GM12872 (cell line): ENCODE measurements at regions not wholly inside any gene's neighbourhood (a gene's known extent, or its start where the extent isn't known, plus 50 kb on each side); places are given as distances from the start of the nearest gene placed in this dataset.

Source experiments
- TF ChIP-seq, protein P1 (sequence below): IDR thresholded peaks from 3 replicates; pipeline ENCODE4 v1.5.1; 2011; ENCODE audit warnings: low read depth, mild to moderate bottlenecking, low read length, moderate library complexity; ENCODE audit not compliant: insufficient read depth

DNA sequence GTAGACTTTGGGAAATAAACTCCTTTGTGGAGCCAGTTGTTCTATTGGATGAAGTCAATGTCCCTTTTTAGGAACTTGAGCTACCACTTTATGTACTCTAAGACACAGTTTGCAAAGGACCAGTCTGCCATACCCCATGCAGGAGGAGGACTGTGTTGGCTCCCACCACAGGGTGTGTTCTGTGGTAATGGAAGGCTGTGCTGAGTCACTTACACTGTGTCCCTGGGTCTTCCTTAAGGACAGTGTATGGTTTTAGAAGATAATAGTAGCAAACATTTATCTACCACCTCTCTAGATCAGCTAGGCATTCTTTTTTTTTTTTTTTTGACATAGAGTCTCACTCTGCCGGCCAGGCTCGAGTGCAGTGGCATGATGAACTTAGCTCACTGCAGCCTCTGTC lies 184.0 kb upstream of the PGRMC2 start:
- TF ChIP-seq, protein P1, sequence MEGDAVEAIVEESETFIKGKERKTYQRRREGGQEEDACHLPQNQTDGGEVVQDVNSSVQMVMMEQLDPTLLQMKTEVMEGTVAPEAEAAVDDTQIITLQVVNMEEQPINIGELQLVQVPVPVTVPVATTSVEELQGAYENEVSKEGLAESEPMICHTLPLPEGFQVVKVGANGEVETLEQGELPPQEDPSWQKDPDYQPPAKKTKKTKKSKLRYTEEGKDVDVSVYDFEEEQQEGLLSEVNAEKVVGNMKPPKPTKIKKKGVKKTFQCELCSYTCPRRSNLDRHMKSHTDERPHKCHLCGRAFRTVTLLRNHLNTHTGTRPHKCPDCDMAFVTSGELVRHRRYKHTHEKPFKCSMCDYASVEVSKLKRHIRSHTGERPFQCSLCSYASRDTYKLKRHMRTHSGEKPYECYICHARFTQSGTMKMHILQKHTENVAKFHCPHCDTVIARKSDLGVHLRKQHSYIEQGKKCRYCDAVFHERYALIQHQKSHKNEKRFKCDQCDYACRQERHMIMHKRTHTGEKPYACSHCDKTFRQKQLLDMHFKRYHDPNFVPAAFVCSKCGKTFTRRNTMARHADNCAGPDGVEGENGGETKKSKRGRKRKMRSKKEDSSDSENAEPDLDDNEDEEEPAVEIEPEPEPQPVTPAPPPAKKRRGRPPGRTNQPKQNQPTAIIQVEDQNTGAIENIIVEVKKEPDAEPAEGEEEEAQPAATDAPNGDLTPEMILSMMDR, result no peak

DNA sequence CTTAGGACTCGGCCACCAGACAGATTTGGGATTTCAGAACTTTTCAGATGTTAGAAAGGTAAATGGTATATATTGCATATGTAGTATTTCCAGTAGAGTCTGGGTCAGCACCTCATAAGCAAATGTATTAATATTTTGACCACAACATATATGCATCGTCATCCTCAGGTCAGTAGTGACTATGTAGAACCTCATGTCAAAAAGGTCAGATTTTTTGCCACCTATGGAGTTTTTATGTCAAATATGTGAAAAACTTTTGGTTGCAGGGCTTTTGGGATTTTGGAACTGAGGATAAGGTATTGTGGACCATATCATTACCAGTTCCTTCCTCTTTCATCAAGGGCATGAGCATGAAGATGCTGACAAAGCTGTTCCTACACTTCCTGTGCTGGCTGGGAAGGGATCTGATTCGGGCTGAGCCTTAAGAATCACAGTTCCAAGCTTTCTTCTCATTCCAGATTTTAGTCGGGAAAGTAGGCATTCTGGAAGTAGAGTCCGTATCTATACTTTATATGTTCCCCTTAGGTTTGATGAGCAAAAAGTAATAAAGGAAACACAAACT lies 183.0 kb upstream of the PGRMC2 start:
- TF ChIP-seq, protein P1, result no peak

DNA sequence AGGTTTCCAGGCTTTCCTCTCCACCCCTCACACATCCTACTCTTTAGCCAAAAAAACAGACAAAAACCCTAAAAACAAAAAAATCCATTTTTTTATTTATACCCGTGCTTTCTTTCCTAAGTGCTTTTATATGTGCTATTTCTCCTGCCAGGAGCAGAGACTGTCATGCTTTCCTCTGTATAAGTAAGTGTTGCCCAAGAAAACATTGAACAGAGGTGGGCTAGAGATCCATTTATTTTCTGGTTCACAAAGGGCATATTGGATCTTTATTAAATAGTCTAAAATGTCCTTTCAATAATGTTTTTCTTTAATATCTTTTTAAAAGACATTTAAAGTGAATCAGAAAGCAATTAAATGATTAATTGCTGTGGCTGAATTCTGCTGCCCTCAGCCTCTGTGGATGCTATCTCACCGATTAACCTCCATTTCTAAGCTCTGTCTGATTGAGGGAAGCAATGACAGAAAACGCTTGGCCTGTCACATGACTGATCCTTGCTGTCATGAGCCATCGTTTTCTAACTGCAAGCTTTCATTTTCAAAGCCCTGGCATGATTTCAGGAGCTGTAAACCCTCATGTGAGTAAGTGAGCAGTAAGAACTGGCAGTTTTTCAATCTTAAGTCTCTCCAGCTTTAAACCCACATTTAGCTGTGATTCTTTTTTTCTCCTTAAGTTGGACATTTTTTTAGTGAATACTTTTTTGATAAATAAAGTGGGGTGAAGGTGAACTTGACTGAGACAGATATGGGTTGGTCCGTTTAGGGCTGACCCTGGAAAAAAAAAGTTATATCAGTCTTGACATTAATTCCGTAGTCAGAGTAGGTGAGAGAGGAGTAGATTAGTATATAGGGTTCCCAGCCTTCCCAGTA lies 180.7 kb upstream of the PGRMC2 start:
- TF ChIP-seq, protein P1, result no peak

DNA sequence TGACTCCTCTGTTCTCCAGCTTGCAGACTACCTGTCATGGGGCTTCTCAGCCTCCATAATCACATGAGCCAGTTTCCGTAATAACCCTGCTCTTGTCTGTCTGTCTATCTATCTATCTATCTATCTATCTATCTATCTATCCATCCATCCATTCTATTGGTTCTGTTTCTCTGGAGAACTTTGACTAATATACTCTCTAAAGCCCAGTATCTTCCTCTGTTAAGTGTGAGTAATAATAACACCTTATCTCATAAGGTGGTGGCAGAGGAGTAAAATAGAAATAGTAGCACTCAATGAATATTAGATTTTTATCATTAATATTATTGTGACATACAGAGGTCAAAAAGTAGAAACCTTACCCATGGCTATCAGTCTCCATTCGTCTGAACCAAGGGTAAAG lies 177.9 kb upstream of the PGRMC2 start:
- TF ChIP-seq, protein P1, result no peak

DNA sequence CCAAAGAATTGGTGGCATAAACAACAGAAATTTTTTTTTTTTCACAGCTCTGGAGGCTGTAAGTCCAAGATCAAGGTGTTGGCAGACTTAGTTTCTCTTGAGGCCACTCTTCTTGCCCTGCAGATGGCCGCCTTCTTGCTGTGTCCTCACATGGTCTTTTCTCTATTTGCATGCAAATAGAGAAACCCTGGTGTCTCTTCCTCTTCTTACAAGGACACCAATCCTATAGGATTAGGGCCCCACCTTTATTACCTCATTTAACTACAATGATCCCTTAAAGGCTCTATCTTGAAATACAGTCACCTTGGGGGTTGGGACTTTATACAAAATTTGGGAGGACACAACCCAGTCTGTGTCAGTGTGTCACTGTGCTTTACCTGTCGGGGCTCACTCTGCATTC lies 175.4 kb upstream of the PGRMC2 start:
- TF ChIP-seq, protein P1, result no peak

DNA sequence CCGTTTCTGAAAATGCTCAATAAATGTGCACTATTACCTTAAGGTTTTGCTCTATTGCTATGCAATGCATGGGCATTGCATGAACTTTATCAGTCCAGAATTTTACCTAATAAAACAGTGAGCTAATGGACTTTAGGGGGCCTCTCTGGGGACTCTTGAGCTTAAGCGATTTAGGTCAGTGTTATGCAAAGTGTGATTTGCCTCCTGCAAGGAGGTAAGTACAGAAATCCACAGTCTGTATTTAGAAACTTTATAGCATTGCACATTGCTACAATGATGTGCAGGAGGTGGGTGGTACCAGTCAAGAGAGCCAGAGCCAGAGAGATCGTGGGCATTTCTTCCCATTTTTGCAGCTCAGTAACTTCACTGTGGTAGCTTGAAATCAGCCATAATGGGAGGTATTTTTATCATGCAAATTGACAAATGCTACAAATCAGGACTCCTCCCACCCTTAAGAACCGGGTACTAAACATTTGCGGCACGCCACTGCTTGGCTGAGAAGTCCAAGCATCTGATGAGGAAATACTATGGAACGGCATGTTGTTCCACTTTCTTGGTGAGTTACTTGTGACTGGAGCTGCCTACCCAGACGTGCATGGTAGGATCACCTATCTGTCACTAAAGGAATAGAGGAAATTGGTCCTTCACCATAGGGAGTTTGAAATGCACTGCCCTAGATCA lies 174.6 kb upstream of the PGRMC2 start:
- TF ChIP-seq, protein P1, result no peak
